ENCODE measurements at regions not wholly inside any gene's neighbourhood (a gene's known extent, or its start where the extent isn't known, plus 50 kb on each side); places are given as distances from the start of the nearest gene placed in this dataset.

DNA sequence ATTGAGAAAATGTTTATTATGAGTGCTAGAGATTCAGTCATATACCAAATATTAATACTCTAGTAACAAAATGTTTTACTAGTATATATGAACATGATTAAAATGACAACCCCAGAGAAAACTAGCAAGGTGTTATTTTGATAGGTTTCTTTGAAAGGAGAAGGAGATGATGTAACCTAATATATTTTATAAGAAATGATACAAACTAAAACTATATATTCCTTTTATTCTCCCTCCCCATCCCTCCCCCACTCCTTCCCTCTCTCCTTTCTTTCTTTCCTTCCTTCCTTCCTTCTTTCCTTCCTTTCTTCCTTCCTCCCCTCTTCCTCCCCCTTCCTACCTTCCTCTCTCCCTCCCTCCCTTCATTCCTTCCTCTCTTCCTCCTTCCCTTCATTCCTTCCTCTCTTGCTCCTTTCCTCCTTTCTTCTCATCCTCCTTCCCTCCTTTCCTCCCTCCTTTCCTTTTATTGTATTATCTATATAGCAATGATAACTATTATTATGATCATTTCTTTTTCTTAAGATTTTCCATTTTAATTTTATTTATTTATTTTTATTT is 215.3 kb upstream of the MEF2C start:
- no peak for DNase-seq

DNA sequence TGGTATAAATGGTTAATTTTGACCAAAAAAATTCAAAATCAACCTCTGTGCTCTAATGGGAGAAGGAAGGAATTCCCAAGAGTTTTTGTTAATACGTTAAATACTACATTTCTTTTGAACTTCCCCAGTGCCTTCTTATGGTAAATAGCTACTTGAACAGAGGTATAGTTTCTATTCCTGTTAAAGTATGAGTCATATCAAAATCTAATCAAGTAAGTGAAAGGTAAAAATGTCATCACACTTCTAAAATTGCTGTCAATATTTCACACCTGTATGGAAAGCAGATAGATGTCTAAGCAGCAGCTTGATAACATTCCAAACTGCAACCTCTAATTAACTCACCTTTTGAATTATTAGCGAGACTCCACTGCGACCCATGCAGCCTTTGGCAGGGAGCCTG is 214.1 kb upstream of the MEF2C start:
- no peak for DNase-seq

DNA sequence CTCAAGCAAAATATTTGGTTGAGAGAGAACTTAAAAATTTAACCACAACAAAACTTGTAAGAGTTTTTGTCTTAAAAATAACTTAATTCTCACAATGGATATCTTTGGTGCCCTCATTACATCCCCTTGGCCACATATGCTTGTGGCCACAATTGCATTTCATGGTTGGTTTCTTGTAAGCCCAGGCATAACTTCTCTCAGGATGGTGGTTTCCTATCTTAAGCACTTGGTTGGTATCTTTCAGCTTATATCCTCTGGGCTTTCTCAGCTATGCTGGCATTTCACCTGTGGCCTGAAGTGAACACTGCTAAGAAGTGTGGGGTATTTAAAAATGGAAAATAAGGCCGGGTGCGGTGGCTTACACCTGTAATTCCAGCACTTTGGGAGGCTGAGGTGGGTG is 212.4 kb upstream of the MEF2C start:
- DNase-seq: no peak

DNA sequence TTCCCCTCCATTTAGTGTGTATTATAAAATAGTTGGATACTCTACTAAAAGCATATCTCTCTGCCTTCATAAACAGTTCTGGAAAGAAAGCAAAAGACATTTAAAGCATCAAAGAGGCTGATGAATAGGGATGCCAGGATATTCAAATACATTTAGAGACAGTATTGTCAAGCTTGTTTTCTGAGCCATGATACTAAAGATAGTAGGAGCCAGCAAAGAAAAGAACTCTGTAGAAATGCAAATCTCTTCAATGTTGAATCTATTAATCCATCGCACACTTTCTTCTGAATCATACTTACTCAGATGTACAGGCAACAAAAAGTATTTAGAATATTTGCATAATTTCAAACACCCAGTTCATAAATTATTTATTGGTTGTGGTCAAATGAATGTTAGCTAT is 207.1 kb upstream of the MEF2C start:
- no peak for DNase-seq

DNA sequence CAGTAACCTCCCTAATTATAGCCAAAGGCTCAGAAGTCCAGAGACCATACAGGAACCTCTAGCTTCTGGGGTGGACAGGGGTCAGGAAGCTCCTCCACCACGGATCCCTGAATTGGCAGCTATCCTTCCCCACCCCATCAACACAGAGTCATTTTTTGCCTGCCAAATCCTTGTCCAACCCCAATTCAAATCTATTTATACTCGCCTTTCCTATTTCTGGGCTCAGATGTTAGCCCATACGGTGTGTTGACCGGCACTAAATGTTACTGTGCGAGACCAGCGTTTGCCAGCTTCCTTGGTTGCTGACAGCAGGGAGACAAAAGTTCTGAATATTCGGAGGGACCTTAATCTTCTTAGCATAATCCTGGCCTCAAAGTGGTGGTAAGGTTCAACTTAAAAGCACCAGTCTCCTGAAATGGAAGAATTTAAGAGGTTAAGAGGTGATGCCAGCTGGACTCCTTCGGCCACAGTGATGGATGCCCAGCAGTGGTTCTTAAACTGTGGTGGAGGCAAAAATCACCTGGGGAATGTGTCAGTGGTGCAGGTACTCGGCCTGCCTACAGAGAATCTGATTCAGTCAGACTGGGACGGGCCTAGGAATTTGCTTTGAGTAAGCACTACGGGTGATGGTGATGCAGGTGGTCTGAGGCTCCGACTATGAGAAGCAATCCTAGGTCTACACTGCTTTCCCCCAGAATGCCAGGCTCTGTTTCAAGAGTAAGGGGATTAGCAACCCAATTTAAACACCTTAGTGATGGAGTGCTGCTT is 204.8 kb upstream of the MEF2C start:
- no peak for DNase-seq

DNA sequence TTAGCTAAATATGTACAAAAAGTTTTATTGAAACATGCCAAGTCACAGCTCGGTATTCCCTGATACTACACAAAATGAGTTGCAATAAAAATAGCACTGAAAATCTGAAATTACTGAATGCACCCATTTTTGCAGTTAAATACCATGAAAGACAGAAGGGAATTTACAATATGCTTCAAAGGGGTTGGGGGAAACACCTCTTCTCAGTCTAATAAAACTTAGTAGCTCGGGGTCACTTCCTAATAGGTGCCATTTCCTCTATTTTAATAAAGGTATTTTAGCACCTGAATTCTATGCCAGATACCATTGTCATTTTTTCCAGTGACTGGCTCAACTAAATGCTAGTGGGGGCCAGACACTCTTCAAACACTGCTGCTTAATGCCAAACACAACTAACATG is 204.1 kb upstream of the MEF2C start:
- no peak for DNase-seq

DNA sequence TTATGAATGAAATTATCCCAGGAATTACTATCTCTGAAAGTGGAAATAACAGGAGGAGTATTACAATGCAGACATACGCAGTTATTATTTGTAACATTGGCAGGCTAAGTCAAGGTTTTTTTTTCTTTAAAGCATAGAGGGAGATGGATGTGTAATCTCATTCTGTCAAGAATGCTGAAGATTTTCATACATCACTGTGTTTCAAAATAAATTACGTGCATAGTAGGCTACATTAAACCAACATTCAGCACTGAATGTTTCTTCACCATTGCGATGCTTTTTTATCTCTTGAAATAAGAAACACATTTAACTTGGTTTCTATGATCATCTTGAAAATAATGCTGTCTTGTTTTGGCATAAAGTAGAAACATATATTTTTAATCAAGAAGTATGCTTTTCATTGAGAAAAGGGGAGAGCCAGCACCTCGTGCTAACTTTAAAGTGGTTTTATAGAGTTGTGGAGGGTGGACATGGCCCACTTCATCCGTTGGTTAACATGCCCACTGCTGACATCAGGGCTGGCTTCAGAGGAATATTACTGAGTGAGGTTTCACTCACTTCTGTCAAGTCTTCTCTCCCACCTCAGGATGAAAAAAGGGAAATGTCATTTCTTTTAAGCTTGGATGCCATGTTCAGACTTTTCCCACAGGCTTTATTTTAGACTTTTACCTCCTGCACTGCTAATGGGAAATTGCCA is 203.6 kb upstream of the MEF2C start:
- no peak for DNase-seq

DNA sequence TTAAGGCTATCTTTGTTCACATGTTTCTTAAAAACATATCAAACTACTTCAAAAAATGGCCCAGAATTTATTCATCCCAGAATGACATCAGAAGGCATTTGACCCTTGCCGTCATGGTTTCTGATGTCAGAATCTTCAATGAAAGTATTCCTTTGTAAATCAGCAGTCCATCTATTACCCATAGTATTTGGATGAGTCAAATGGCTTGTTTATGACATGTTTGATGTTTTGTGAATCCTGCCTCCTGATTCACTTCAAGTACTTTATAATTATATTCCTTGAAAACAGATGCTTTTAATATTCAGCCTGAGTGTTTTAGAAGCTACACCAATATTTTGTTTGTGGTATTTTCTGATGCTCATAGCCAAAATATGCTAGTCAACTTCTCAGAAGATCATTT is 200.8 kb upstream of the MEF2C start:
- no peak for DNase-seq

DNA sequence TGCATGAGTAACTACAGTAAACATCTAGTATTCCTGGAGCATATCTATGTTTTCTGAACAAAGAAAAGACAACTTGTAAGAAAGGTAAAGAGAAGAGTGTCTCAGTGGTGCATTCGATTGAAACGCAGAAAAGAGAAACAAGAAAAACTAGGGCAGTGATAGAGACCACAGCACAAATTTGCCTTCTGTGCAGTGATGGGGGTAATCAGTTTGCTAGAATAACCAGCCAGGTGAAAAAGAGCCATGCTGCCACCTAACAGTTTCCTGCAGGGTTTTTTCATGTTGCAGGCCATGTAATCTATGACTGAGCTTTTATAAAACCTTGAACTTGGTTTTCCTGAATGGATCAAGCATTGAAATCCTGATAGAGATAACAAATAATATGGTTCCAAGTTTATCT is 198.4 kb upstream of the MEF2C start:
- no peak for DNase-seq

DNA sequence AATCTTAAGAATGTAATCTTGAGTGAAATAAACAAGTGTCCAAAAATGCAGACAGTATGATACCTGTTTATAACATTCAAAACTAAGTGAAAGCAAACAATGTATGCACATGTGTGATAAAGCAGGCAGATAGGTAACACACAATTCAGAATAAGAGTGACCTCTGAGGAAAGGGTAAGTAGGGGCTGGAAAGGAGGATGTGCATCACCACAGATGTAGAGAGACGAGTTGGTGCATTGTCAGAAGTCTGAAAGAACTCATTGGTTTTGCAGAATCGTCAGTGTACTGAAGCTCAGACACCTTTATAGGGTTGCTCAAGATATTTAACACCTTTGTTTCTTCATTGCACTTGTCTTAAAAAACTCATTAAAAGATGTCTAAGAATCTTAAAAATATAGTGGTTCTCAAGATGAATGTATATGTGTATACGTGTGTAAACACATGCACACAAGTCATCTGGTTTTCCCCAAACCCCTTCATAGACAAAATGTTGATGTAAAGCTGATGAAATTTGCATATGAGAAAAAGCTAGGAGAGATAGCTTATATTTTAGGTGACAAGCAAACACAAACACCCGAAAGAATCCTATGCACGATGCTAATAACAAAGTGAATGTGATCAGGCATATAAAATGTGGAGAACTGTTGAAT is 197.6 kb upstream of the MEF2C start:
- no peak for DNase-seq

DNA sequence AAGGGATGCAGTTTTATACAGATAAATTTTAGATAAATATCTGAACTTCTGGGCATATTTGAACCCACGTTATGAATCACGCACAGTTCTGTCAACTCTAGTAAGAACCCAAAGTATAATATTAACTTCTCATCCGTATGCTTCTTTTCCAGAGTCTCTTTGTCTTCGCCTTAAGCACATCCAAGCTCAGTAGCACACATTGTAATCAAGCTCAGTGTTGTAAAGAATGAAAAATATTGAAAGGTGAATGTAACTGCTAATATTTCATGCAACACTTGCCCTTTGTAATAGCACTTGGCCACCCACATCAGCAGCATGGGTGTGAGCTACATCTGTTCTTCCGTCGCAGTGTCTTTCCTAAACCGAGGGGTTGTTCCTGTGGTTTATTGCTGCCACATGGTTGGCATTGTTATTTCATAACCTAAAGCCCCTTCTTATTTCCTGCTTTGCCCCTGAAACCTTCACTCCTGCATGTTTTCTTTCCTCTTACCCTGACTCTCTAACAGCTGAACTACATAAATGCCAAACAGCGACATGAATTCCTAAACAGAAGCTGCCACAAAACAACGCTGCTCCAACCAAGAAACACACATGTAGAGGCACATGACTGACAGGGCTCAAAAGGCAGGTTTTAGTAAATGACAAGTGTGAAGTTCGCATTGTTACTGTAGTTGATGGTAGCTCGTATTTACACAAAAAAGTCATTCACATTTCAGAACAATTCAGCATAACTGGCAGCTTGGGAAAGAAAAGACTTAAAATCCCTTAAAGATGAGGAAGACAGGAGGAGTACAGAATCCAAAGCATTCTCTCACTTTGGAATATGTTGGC is 190.1 kb upstream of the MEF2C start:
- DNase-seq: no peak

DNA sequence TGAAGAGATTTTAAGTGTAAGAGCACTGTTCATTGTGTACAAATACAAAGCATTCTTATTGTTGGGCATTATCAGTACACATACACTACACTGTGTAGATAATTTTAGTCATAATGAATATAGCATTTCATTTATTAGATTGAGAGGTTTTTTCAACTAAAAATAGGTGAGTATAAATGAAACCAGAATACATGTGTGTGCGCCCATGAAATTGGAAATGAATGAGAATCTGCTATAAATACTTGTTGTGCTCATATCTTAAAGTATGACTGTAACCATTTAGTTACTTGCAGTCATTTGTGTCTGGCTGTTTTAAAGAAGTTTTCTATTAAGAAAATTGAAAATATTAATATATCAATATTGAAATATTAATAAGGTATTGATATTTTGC is 189.0 kb upstream of the MEF2C start:
- no peak for DNase-seq

DNA sequence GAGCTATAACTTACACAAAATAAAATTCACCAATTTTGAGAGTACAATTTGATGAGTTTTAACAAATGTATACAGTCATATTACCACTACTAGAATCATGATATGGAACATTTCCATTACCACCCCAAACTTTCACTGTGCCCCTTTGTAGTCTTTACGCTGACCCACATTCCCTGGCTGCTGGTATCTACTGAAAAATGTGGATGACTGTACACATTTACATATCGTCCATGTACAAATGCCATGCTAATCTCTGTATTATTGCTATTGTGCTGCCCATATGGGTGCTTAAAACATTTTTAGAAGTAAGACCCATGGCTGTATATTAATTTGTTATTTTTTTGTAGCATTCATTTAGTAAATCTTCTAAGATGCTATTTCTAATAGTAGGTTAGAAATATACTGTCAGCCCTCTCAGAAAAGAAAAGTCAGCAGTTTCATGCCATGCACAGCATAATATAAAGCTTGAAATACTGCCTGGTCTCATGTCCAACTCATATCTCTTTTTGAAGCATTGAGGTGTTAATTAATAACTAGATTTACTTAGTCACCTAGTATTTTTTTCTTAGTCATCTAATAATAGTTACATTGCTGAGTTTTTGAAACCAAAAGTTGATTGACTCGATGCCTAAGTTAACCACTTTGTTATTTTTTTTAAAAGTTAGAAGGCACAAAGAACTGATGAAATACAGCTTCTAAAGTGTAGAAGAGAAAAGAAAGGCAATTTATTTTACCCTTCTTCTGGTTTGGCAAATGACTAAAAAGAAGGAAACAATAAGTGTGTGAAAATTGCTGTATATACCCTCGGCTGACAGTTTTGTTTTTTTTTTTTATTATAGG is 188.3 kb upstream of the MEF2C start:
- no peak for DNase-seq

DNA sequence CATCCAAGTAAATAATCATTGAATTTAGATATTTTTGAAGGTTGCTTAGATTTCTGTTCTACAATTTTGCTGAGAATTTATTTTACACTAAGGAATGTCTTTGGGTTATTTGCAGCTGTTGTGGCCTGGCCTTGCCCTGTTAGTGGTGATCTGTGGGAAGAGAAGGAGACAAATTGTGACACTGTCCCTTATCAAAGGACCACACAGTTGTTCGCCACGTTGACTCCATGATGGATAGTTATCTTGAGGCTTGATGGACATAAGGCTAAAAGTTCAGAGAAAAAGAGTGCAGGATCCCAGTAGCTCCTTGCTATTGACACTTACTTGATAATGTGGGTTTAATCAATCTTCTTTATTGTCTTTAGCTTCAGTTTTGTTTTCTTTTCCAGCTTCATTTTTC is 186.6 kb upstream of the MEF2C start:
- no peak for DNase-seq

DNA sequence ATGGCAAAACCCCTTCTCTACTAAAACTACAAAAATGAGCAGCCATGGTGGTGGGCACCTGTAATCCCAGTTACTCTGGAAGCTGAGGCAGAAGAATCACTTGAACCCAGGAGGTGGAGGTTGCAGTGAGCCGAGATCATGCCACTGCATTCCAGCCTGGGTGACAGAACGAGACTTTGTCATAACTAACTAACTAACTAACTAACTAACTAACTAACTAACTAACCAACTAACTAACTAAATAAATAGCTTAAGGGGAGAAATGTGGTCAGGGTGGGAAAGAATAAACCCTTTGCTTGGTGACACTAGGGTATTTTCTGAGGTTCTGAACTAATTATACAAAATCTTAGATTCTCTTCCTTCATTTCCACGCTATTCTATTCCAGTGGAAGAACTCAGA is 184.4 kb upstream of the MEF2C start:
- no peak for DNase-seq

DNA sequence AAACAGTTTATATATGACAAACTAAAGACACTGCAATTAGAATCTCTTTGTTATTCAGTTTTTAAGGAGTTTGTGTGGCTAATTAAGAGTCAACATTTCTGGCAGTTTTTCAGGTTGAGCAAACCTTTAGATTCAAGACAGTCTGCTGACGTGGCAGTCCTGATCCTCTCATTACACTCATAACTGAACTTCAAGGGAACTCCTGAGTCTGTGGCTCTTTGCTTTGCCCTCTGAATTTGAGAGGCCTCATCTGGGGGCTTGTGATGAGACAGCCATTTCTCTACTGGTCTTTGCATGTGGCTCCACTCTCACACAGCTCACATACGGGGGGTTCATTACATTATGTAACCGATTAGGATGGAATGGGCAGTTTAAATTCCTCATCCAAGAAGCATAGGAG is 182.9 kb upstream of the MEF2C start:
- DNase-seq: no peak

DNA sequence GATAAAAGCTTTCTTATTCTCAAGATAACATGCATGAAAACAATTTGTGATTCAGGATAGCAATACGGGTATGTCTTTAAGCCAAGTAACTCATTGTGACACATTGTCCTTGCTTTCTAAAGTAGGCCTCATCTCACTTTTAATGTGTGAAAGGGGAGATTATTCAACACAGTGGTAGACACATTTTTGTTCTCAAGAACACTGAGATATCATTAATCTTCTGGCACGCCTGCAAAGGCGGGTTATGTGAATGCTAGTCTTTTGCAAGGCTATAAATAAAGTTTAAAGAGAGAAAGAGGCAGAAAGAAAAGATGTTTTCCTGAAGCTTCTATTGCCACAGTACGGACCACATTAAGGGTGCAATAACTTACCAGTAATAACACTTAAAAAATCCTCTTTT is 181.8 kb upstream of the MEF2C start:
- DNase-seq: no peak

DNA sequence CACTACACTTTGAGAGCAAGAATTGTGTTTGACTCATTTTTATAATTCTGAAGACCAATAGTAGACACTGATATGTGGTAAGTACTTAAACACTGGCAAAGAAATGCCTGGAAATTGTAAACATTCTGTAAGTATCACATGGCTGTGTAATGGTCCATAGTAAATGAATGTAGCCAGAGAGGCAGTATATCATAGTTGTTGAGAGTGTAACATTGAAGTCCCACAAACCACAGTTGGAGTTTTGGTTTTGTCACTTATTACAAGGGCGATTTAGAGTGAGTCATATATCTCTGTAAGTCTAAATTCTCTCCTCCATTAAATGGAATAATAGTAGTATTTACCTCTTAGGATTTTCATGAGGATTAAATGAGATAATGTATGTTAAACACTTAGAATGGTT is 181.1 kb upstream of the MEF2C start:
- no peak for DNase-seq

DNA sequence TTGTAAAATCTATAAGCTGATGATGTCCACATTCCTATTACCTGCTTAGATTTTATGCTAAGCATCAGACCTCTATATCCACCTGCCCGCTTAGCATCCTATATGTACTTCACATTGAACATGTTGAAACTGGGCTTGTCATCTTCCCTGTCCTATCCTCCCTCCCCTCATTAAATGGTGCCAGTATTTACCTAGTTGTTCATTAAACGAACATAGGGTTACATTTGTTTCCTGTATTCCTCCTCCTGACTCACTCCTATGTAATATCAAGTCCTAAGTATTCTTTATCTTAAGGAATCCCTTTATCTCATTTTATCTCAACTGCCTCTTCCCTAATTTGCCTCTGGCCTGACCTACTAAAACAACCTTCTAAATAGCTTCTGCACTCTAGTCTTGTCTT is 177.8 kb upstream of the MEF2C start:
- DNase-seq: no peak

DNA sequence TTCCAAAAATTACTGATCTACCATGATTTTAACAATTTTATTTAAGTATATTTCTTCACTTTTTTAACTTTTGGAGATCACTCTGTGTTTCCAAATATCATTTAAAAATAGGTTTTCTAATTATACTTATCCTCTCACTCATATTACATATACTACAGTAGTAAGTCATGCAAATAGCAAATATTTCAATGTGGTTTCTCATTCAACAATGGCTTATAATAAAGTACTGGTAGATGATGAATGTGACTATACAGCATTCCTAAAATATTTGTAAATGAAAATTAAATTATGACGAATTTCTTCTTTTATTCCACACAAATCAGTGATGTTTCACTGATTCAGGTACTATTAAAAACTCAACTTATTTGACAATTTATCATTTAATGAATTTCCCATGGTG is 176.3 kb upstream of the MEF2C start:
- no peak for DNase-seq

DNA sequence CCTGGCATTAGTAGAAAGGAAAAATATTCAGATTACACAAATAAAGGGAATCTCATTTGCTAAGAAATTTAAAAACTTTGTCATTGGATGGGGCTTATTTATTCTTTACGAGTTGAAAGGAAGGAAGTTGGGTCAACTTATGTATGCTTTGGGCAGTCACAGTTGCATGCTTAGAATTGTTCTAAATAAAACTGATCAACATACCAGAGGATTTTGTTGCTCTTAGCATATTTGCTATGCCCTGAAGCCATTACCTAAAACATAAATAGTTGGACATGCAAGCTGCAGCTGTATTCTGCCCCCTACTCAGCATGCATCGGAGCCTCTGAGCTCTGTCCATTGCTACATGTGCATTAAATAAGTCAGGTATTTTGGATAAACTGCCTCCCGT is 172.7 kb upstream of the MEF2C start:
- no peak for DNase-seq

DNA sequence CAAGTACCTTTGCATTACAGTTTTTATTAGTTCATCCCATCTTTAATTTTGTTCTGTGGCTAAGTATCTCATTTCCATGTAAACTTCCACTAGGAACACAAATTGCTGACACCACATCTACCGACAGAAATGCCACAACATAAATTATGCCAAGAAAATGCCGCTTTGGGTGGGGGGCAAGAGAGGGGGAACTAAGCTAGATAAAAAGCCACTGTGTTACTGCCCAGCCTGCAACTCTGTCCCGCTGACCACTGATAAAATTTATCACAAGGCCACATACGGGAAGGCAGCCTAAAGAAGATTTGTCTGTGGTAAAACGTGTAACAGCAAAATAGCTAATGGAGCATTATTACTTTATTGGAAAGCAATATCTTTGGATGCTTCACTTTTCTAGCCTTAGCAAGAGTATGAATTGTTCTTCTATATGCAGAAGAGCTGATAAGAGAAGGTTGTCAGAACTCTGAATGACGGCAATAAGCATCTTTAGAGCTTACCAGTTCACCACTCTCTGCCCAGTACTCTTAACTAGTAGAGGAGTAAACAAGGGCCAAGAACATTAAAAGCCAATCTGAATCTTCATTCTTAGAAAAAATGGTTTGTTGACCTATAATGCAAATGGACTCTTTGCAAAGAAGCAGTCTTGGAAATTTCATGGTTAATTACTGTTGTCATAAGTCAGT is 172.2 kb upstream of the MEF2C start:
- DNase-seq: no peak

Data from effector CD4-positive, alpha-beta T cell (primary cell).